PC-3 (cell line): ENCODE measurements at regions not wholly inside any gene's neighbourhood (a gene's known extent, or its start where the extent isn't known, plus 50 kb on each side); places are given as distances from the start of the nearest gene placed in this dataset.

Experiments
- ATAC-seq: fragments of 200-7000 bp; cut with Tn5 transposase; 2 replicates; pipeline ENCODE4 v1.9.1; 2020; ENCODE audit warnings: mild to moderate bottlenecking, moderate library complexity
- BruUV-seq: library from RNA; stranded (reverse); fragments of 400-500 nt; replicated peaks from 2 replicates; lab custom pipeline; 2021; lab: Mats Ljungman, UMichigan
- CTCF ChIA-PET: fragments of 300-600 bp; sonication (Branson Sonifier 250); formaldehyde crosslinking; loops from one replicate; lab custom pipeline; 2022; ENCODE audit warnings: antibody characterized with exemption; lab: Charles Lee
- POLR2A ChIA-PET: fragments of 300-600 bp; sonication (Branson Sonifier 250); formaldehyde crosslinking; loops from one replicate; lab custom pipeline; 2022; ENCODE audit warnings: antibody characterized with exemption; ENCODE audit not compliant: unreplicated experiment; lab: Charles Lee
- DNase-seq: peaks from one replicate; pipeline ENCODE4 v3.0.0-alpha.2; 2015
- H2AFZ ChIP-seq: fragments of 300-600 bp; sonication (generic); 2 replicates; pipeline ENCODE4 v1.6.0; 2016; ENCODE audit warnings: antibody characterized with exemption, low read length
- H3F3A ChIP-seq: fragments of 300-600 bp; sonication (generic); one replicate; pipeline ENCODE4 v1.6.0; 2017; ENCODE audit warnings: antibody characterized with exemption, low read length, control low read depth, mild to moderate bottlenecking; ENCODE audit not compliant: unreplicated experiment
- H3K27ac ChIP-seq: fragments of 300-600 bp; sonication (generic); 2 replicates; pipeline ENCODE4 v1.5.1; 2016; ENCODE audit warnings: mild to moderate bottlenecking, low read length
- H3K27me3 ChIP-seq: fragments of 300-600 bp; sonication (generic); 2 replicates; pipeline ENCODE4 v1.6.1; 2016; ENCODE audit warnings: low read length, mixed read lengths
- H3K36me3 ChIP-seq: fragments of 300-600 bp; sonication (generic); 2 replicates; pipeline ENCODE4 v1.6.1; 2016; ENCODE audit warnings: low read depth, mixed run types, low read length, mixed read lengths
- H3K4me1 ChIP-seq: fragments of 300-600 bp; sonication (generic); 2 replicates; pipeline ENCODE4 v1.5.1; 2016; ENCODE audit warnings: low read length; ENCODE audit not compliant: insufficient read depth
- H3K4me2 ChIP-seq: fragments of 300-600 bp; sonication (generic); 2 replicates; pipeline ENCODE4 v1.6.0; 2016; ENCODE audit warnings: low read length
- H3K4me3 ChIP-seq: fragments of 300-600 bp; sonication (generic); 2 replicates; pipeline ENCODE4 v1.5.1; 2016; ENCODE audit warnings: mild to moderate bottlenecking, low read length, mixed read lengths
- H3K79me2 ChIP-seq: fragments of 300-600 bp; sonication (generic); 2 replicates; pipeline ENCODE4 v1.6.1; 2017; ENCODE audit warnings: low read length, mixed read lengths
- H3K9ac ChIP-seq: fragments of 300-600 bp; sonication (generic); 2 replicates; pipeline ENCODE4 v1.6.0; 2016; ENCODE audit warnings: mild to moderate bottlenecking, low read length
- H3K9me2 ChIP-seq: fragments of 300-600 bp; sonication (generic); replicated peaks from 2 replicates; pipeline ENCODE4 v1.6.1; 2016; ENCODE audit warnings: mixed run types, low read length, mixed read lengths
- H3K9me3 ChIP-seq: fragments of 300-600 bp; sonication (generic); 2 replicates; pipeline ENCODE4 v1.6.1; 2016; ENCODE audit warnings: low read length, mixed read lengths
- H4K20me1 ChIP-seq: fragments of 300-600 bp; sonication (generic); 2 replicates; pipeline ENCODE4 v1.6.1; 2016; ENCODE audit warnings: low read length, mixed read lengths
- CTCF ChIP-seq: fragments of 300-600 bp; sonication (generic); conservative IDR thresholded peaks from 2 replicates; pipeline ENCODE4 v1.5.1; 2017; ENCODE audit warnings: antibody characterized with exemption, low read depth, mild to moderate bottlenecking, low read length
- EZH2 ChIP-seq: fragments of 300-600 bp; sonication (generic); IDR thresholded peaks from one replicate; pipeline ENCODE4 v1.6.1; 2017; ENCODE audit warnings: antibody characterized with exemption, mild to moderate bottlenecking, low read length; ENCODE audit not compliant: unreplicated experiment
- EZH2phosphoT487 ChIP-seq: fragments of 300-600 bp; sonication (generic); IDR thresholded peaks from 2 replicates; pipeline ENCODE4 v1.6.1; 2018; ENCODE audit warnings: mild to moderate bottlenecking, antibody characterized with exemption, low read length, borderline replicate concordance
- intact Hi-C: fragments of 100-400 bp; cut with micrococcal nuclease; formaldehyde crosslinking; loops from 2 replicates; pipeline ENCODE4 v1.9.0; 2023

DNA sequence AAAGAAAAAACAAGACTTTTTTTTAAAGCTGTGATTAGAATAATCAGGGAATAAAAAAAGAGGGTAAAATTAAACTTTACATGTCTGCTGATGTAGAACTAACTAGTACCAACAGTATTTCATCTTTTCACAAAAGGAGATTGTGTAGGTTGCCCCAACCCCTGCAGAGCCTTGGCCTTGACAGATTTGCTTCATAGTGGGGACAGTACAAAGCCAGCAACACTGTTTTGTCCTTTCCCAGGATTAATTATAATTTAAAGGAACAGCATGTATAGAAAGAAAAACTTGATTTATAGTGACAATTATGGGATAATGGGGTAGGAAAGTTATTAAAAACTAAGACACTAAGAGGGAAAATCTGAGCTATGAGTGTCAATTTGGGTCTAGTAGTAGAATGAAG is 604.0 kb downstream of the GALC start:
- Histone ChIP-seq H3K9me3 (peaks cover 14% of the 10 kb centered on the region; the same call in 1 of the 2 replicates), H2AFZ (no peak overlapping the region), H3K4me1 (no peaks in the 10 kb centered on the region), H3K79me2 (no peaks in the 10 kb centered on the region), H4K20me1 (no peaks in the 10 kb centered on the region), H3K27me3 (no peaks in the 10 kb centered on the region), H3K36me3 (no peaks in the 10 kb centered on the region), H3K9me2 (no peaks in the 10 kb centered on the region), H3K4me3 (no peak overlapping the region), H3K27ac (no peak overlapping the region), H3F3A (no peaks in the 10 kb centered on the region), H3K4me2 (no peak overlapping the region), H3K9ac (no peak overlapping the region)
- no TSS peak for BruUV-seq
- POLR2A ChIA-PET, result no interaction called here
- TF ChIP-seq EZH2phosphoT487, result no peak
- TF ChIP-seq EZH2, result no peak
- no peak for TF ChIP-seq CTCF
- ATAC-seq (no peak), DNase-seq (no peak)
- intact Hi-C loops, result no loop called here
- CTCF ChIA-PET, result no interaction called here

- Histone ChIP-seq H3K27ac (no peak overlapping the region), H3K4me2 (no peak overlapping the region), H4K20me1 (no peaks in the 10 kb centered on the region), H3K9ac (no peak overlapping the region), H3K27me3 (no peaks in the 10 kb centered on the region), H3K9me3 (peaks cover 22% of the 10 kb centered on the region; the same call in 1 of the 2 replicates), H3K79me2 (no peaks in the 10 kb centered on the region), H3K36me3 (no peaks in the 10 kb centered on the region), H3K4me3 (no peak overlapping the region), H3F3A (no peaks in the 10 kb centered on the region), H2AFZ (no peak overlapping the region), H3K9me2 (no peaks in the 10 kb centered on the region), H3K4me1 (no peaks in the 10 kb centered on the region)
- POLR2A ChIA-PET, result no interaction called here
- TF ChIP-seq CTCF (no peak), EZH2 (no peak), EZH2phosphoT487 (no peak)
- BruUV-seq, result no TSS peak
- DNase-seq (no peak), ATAC-seq (no peak)
- CTCF ChIA-PET, result no interaction called here
- intact Hi-C loops, result no loop called here
Measured at GRCh38 chr14:87387806-87388205, 605.2 kb downstream of the GALC start.

DNA sequence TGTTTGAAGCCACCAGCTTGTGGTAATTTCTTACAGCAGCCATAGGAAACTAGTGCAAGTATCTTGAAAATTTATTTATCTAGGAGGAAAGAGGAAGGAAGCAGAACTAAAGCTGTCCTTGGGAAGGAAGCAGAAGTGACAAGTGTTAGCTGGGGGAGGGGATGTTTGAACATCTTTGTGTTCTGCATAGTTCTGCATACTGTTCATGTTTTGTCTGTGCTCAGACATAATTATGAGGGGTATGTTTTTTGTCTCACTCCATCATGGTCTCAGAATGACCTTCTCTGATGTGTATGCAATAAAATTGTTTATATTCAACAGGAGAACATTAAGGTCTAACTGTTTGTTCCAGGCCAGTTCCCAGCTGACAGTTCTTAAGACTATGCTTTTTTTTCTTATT is 606.5 kb downstream of the GALC start:
- Histone ChIP-seq H3K9me2 (no peaks in the 10 kb centered on the region), H3K4me3 (no peak overlapping the region), H3K4me1 (no peaks in the 10 kb centered on the region), H3K27me3 (no peaks in the 10 kb centered on the region), H3K36me3 (no peaks in the 10 kb centered on the region), H3F3A (no peaks in the 10 kb centered on the region), H2AFZ (no peak overlapping the region), H3K9me3 (peaks cover 27% of the 10 kb centered on the region; the same call in 1 of the 2 replicates), H3K79me2 (no peaks in the 10 kb centered on the region), H3K9ac (no peak overlapping the region), H3K27ac (no peak overlapping the region), H4K20me1 (no peaks in the 10 kb centered on the region), H3K4me2 (no peak overlapping the region)
- DNase-seq (no peak), ATAC-seq (no peak)
- ChIA-PET POLR2A (no interaction called here), CTCF (no interaction called here)
- TF ChIP-seq EZH2phosphoT487 (no peak), EZH2 (no peak), CTCF (no peak)
- no TSS peak for BruUV-seq
- intact Hi-C loops, result no loop called here
